Heart left ventricle (tissue), 13 donors: ENCODE measurements at regions not wholly inside any gene's neighbourhood (a gene's known extent, or its start where the extent isn't known, plus 50 kb on each side); places are given as distances from the start of the nearest gene placed in this dataset.

ENCODE experiments used
- POLR2A ChIP-seq, 2 donors: fragments of 450-650 bp; IDR thresholded peaks; one replicate each; pipeline ENCODE4 v1.6.1; 2017; ENCODE audit warnings: antibody characterized with exemption in 2 of 2, mild to moderate bottlenecking in 2 of 2, moderate library complexity in 2 of 2
- TF ChIP-seq, protein P1 (sequence below), 12 donors: fragments of 200-600 bp; sonication (generic) in 4 of 12; IDR thresholded peaks; one replicate each; pipeline versions ENCODE4 v1.5.0 to v1.8.0; 2018 to 2022; ENCODE audit warnings: antibody characterized with exemption in 12 of 12, mild to moderate bottlenecking in 5 of 12
- donor health status: ischemic (EF 13 %, LVEDD 7.1; RV severe dilation, severe dysfunction).
- donor health status: DM: no; HTN: yes; CAD: no.
- donor health status: DM: no; HTN: no; CAD: no.
- donor health status: ischemic (EF 25% LVEDD 6.9; RV normal size, moderate dysfunction).
- donor health status: ischemic (EF 25% LVEDD 5.7; RV mildly dilated, moderate dysfunction).
- donor health status: ischemic (EF 35%, LVEDD 5.7; RV mildly dilated, moderate dysfunction).
- donor health status: nonischemic (EF 11% LVEDD 7.7; RV severe dilation, severe dysfunction).
- donor health status: DM: yes; HTN: yes; CAD: no.
- donor health status: PGD.
- donor health status: ischemic (EF 29% LVEDD 5.4; RV normal size, mild dysfunction).
- donor health status: nonischemic (EF 23%, LVEDD 6.1; RV moderate dilation, normal function).

DNA sequence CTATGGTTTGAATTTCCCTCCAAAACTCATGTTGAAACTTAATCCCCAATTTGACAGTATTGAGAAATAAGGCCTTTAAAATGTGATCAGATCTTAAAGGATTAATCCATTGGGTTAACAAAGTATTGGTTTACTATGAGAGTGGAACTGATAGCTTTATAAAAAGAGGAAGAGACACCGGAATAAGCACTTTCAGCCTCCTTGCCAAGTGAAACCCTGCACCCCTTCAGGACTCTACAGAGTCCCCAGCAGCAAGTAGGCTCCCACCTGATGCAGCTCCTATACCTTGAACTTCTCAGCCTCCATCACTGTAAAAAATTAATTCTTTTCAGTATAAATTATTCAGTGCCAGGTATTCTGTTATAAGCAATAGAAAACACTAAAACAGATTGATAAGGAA is 348.3 kb downstream of the CGGBP1 start:
- TF ChIP-seq, protein P1, sequence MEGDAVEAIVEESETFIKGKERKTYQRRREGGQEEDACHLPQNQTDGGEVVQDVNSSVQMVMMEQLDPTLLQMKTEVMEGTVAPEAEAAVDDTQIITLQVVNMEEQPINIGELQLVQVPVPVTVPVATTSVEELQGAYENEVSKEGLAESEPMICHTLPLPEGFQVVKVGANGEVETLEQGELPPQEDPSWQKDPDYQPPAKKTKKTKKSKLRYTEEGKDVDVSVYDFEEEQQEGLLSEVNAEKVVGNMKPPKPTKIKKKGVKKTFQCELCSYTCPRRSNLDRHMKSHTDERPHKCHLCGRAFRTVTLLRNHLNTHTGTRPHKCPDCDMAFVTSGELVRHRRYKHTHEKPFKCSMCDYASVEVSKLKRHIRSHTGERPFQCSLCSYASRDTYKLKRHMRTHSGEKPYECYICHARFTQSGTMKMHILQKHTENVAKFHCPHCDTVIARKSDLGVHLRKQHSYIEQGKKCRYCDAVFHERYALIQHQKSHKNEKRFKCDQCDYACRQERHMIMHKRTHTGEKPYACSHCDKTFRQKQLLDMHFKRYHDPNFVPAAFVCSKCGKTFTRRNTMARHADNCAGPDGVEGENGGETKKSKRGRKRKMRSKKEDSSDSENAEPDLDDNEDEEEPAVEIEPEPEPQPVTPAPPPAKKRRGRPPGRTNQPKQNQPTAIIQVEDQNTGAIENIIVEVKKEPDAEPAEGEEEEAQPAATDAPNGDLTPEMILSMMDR (IDR thresholded peaks at IDR 0.05), result no peak
- no peak for TF ChIP-seq POLR2A (IDR thresholded peaks at IDR 0.05)
